IMR-90 (cell line): ENCODE measurements at regions not wholly inside any gene's neighbourhood (a gene's known extent, or its start where the extent isn't known, plus 50 kb on each side); places are given as distances from the start of the nearest gene placed in this dataset.

Experiments used
- ATAC-seq: fragments of 200-7000 bp; cut with Tn5 transposase; 2 replicates; pipeline ENCODE4 v1.9.1; 2020; ENCODE audit warnings: low read depth, mild to moderate bottlenecking, moderate library complexity
- BruUV-seq: library from RNA; stranded (reverse); fragments of 400-500 nt; replicated peaks from 2 replicates; lab custom pipeline; 2021; lab: Mats Ljungman, UMichigan
- CTCF ChIA-PET: fragments of 300-600 bp; formaldehyde crosslinking; extraction: SDS; loops from one replicate; lab custom pipeline; 2021; ENCODE audit warnings: antibody characterized with exemption; lab: Yijun Ruan, JAX
- POLR2A ChIA-PET: fragments of 300-600 bp; sonication (Branson Sonifier 250); formaldehyde crosslinking; loops from one replicate; lab custom pipeline; 2022; ENCODE audit warnings: antibody characterized with exemption; ENCODE audit not compliant: unreplicated experiment; lab: Charles Lee
- DNase-seq: peaks from one replicate; pipeline ENCODE4 v3.0.0; 2013
- H2AFZ ChIP-seq: replicated peaks from 2 replicates; pipeline ENCODE3; 2013; ENCODE audit warnings: low read length, mild to moderate bottlenecking; ENCODE audit not compliant: poor library complexity
- H2AK5ac ChIP-seq: 2 replicates; pipeline ENCODE4 v1.6.1; 2013; ENCODE audit warnings: low read depth, low read length, inconsistent platforms
- H2AK9ac ChIP-seq: replicated peaks from 2 replicates; pipeline ENCODE3; 2013; ENCODE audit warnings: mild to moderate bottlenecking, low read depth, low read length, moderate library complexity; ENCODE audit not compliant: poor library complexity
- H2BK120ac ChIP-seq: 2 replicates; pipeline ENCODE4 v1.6.1; 2013; ENCODE audit warnings: low read depth, low read length, inconsistent platforms
- H2BK15ac ChIP-seq: 3 replicates; pipeline ENCODE4 v1.6.1; 2013; ENCODE audit warnings: low read depth, low read length, inconsistent platforms
- H2BK20ac ChIP-seq: 2 replicates; pipeline ENCODE4 v1.6.1; 2013; ENCODE audit warnings: low read depth, mild to moderate bottlenecking, inconsistent platforms, low read length, moderate library complexity
- H2BK5ac ChIP-seq: 2 replicates; pipeline ENCODE4 v1.6.1; 2013; ENCODE audit warnings: mild to moderate bottlenecking, low read depth, low read length, inconsistent platforms; ENCODE audit not compliant: poor library complexity, severe bottlenecking
- H3K14ac ChIP-seq: replicated peaks from 2 replicates; pipeline ENCODE4 v1.6.1; 2013; ENCODE audit warnings: low read depth, low read length, inconsistent platforms
- H3K18ac ChIP-seq: 2 replicates; pipeline ENCODE4 v1.6.1; 2013; ENCODE audit warnings: low read depth, low read length, control low read depth
- H3K23ac ChIP-seq: 2 replicates; pipeline ENCODE4 v1.6.1; 2013; ENCODE audit warnings: low read depth, low read length, inconsistent platforms
- H3K27ac ChIP-seq: 2 replicates; pipeline ENCODE4 v1.5.1; 2013; ENCODE audit warnings: mild to moderate bottlenecking, control low read depth, low read length; ENCODE audit not compliant: insufficient read depth
- H3K27me3 ChIP-seq: 2 replicates; pipeline ENCODE4 v1.6.1; 2013; ENCODE audit warnings: low read length; ENCODE audit not compliant: control insufficient read depth, insufficient read depth
- H3K36me3 ChIP-seq: 2 replicates; pipeline ENCODE4 v1.6.1; 2013; ENCODE audit warnings: low read length, mixed read lengths; ENCODE audit not compliant: control insufficient read depth, insufficient read depth
- H3K4ac ChIP-seq: 2 replicates; pipeline ENCODE4 v1.6.1; 2013; ENCODE audit warnings: low read depth, low read length, inconsistent platforms
- H3K4me1 ChIP-seq: 2 replicates; pipeline ENCODE4 v1.6.1; 2013; ENCODE audit warnings: low read length, mixed read lengths; ENCODE audit not compliant: control insufficient read depth, insufficient read depth
- H3K4me2 ChIP-seq: 2 replicates; pipeline ENCODE4 v1.6.1; 2013; ENCODE audit warnings: low read depth, mild to moderate bottlenecking, control low read depth, low read length, moderate library complexity
- H3K4me3 ChIP-seq: 2 replicates; pipeline ENCODE4 v1.5.1; 2013; ENCODE audit warnings: low read depth, mild to moderate bottlenecking, control low read depth, low read length, moderate library complexity; ENCODE audit not compliant: insufficient read depth
- H3K56ac ChIP-seq: 2 replicates; pipeline ENCODE4 v1.6.1; 2013; ENCODE audit warnings: low read length, inconsistent platforms; ENCODE audit not compliant: insufficient read depth; ENCODE audit errors: extremely low read depth
- H3K79me1 ChIP-seq, 2 experiments: 2 replicates each; pipeline ENCODE4 v1.6.1; 2013; ENCODE audit warnings: low read length in 2 of 2, inconsistent platforms in 1 of 2, low read depth in 1 of 2
- H3K9ac ChIP-seq: 2 replicates; pipeline ENCODE4 v1.6.1; 2013; ENCODE audit warnings: low read depth, low read length, control low read depth
- H3K9me1 ChIP-seq: 2 replicates; pipeline ENCODE4 v1.6.1; 2013; ENCODE audit warnings: low read length, inconsistent platforms; ENCODE audit not compliant: insufficient read depth
- H3K9me3 ChIP-seq: 2 replicates; pipeline ENCODE4 v1.6.1; 2013; ENCODE audit warnings: low read length; ENCODE audit not compliant: control insufficient read depth, insufficient read depth
- H4K20me1 ChIP-seq: 2 replicates; pipeline ENCODE4 v1.6.1; 2013; ENCODE audit warnings: low read length, inconsistent platforms; ENCODE audit not compliant: insufficient read depth
- H4K5ac ChIP-seq: 2 replicates; pipeline ENCODE4 v1.6.1; 2013; ENCODE audit warnings: mild to moderate bottlenecking, low read depth, low read length, control low read depth
- H4K8ac ChIP-seq, 2 experiments: 2 replicates each; pipeline ENCODE4 v1.6.1; 2013; ENCODE audit warnings: low read depth in 2 of 2, low read length in 2 of 2, control low read depth in 1 of 2, inconsistent platforms in 1 of 2
- H4K91ac ChIP-seq: 2 replicates; pipeline ENCODE4 v1.6.1; 2013; ENCODE audit warnings: low read depth, low read length, inconsistent platforms; ENCODE audit not compliant: insufficient read depth
- BHLHE40 ChIP-seq: fragments of 150-350 bp; IDR thresholded peaks from 2 replicates; pipeline ENCODE4 v1.6.1; 2016; ENCODE audit warnings: mild to moderate bottlenecking, low read depth, low read length
- CEBPB ChIP-seq: IDR thresholded peaks from 2 replicates; pipeline ENCODE4 v1.6.1; 2012; ENCODE audit warnings: low read depth, low read length, improper control_type of control experiment
- CHD1 ChIP-seq: IDR thresholded peaks from 2 replicates; pipeline ENCODE4 v1.6.1; 2012; ENCODE audit warnings: low read depth, low read length, improper control_type of control experiment
- ELK1 ChIP-seq: fragments of 150-350 bp; IDR thresholded peaks from 2 replicates; pipeline ENCODE4 v1.6.1; 2016; ENCODE audit warnings: low read depth, mild to moderate bottlenecking, low read length, moderate library complexity, borderline replicate concordance
- FOS ChIP-seq: fragments of 150-350 bp; IDR thresholded peaks from 2 replicates; pipeline ENCODE4 v1.6.1; 2016; ENCODE audit warnings: low read depth, low read length
- MAFK ChIP-seq: IDR thresholded peaks from 2 replicates; pipeline ENCODE4 v1.6.1; 2012; ENCODE audit warnings: low read depth, low read length, improper control_type of control experiment
- MAZ ChIP-seq: IDR thresholded peaks from 2 replicates; pipeline ENCODE4 v1.6.1; 2012; ENCODE audit warnings: low read depth, mild to moderate bottlenecking, low read length, improper control_type of control experiment, moderate library complexity, borderline replicate concordance
- MXI1 ChIP-seq: IDR thresholded peaks from 2 replicates; pipeline ENCODE4 v1.6.1; 2012; ENCODE audit warnings: low read depth, mild to moderate bottlenecking, low read length, moderate library complexity, borderline replicate concordance
- NFE2L2 ChIP-seq: fragments of 150-350 bp; IDR thresholded peaks from 2 replicates; pipeline ENCODE4 v1.6.1; 2016; ENCODE audit warnings: low read depth, mild to moderate bottlenecking, low read length
- POLR2A ChIP-seq: IDR thresholded peaks from 2 replicates; pipeline ENCODE4 v1.6.1; 2012; ENCODE audit warnings: mild to moderate bottlenecking, low read depth, low read length
- RAD21 ChIP-seq: IDR thresholded peaks from 2 replicates; pipeline ENCODE4 v1.6.1; 2012; ENCODE audit warnings: low read length, improper control_type of control experiment
- RCOR1 ChIP-seq: IDR thresholded peaks from 2 replicates; pipeline ENCODE4 v1.6.1; 2012; ENCODE audit warnings: mild to moderate bottlenecking, low read length, improper control_type of control experiment; ENCODE audit not compliant: insufficient replicate concordance
- RFX5 ChIP-seq: IDR thresholded peaks from 2 replicates; pipeline ENCODE4 v1.8.0; 2012; ENCODE audit warnings: low read depth, mild to moderate bottlenecking, low read length, moderate library complexity
- SMC3 ChIP-seq: fragments of 150-350 bp; IDR thresholded peaks from 2 replicates; pipeline ENCODE4 v1.6.1; 2016; ENCODE audit warnings: low read depth, mild to moderate bottlenecking, antibody characterized with exemption, low read length, moderate library complexity
- WGBS, 2 experiments: methylation state at CpG; one replicate each; pipeline versions ENCODE4 v1.1.5 to v1.1.7; 2013; ENCODE audit warnings: missing lambda C conversion rate in 2 of 2; ENCODE audit not compliant: insufficient read length in 1 of 2; ENCODE audit errors: extremely low coverage in 2 of 2; 5-methylcytosine and 5-hydroxymethylcytosine counted together
- dilution Hi-C: fragments of 300-500 bp; cut with HindIII; formaldehyde crosslinking; loops from one replicate; pipeline ENCODE4 v1.14.3; 2018; ENCODE audit warnings: low sequenced_read_pairs; ENCODE audit not compliant: unreplicated experiment
- in situ Hi-C: fragments of 300-500 bp; cut with MboI; formaldehyde crosslinking; loops from 3 replicates; pipeline ENCODE4 v1.14.3; 2019; ENCODE audit warnings: low sequenced_read_pairs, inconsistent platforms, mixed read lengths
- intact Hi-C: fragments of 100-400 bp; cut with micrococcal nuclease; formaldehyde crosslinking; loops from 2 replicates; pipeline ENCODE4 v1.10.0; 2022
- TF ChIP-seq, protein P1 (sequence below): conservative IDR thresholded peaks from 2 replicates; pipeline ENCODE4 v1.5.1; 2012; ENCODE audit warnings: mild to moderate bottlenecking, low read depth, low read length, improper control_type of control experiment
- TF ChIP-seq, protein P2 (sequence below): fragments of 150-350 bp; IDR thresholded peaks from 2 replicates; pipeline ENCODE4 v1.6.1; 2017; ENCODE audit warnings: mild to moderate bottlenecking, antibody characterized with exemption, low read length, low read depth

GRCh38 chr20:55626716-55627115 is 378.6 kb downstream of the CBLN4 start:
- Histone ChIP-seq H3K27me3 (no peaks in the 10 kb centered on the region), H2BK5ac (no peak overlapping the region), H3K14ac (no peak overlapping the region), H3K27ac (no peak overlapping the region), H4K91ac (no peak overlapping the region), H4K5ac (no peak overlapping the region), H3K4me2 (no peak overlapping the region), H3K4me1 (no peaks in the 10 kb centered on the region), H2BK20ac (no peak overlapping the region), H3K18ac (no peak overlapping the region), H4K20me1 (no peaks in the 10 kb centered on the region), H3K56ac (no peak overlapping the region), H2AFZ (no peak overlapping the region), H2BK120ac (no peak overlapping the region), H3K9me3 (peaks cover 6% of the 10 kb centered on the region), H2AK9ac (no peak overlapping the region), H3K4ac (no peak overlapping the region), H3K36me3 (no peaks in the 10 kb centered on the region), H4K8ac (no peak overlapping the region), H3K4me3 (no peak overlapping the region), H3K9ac (no peak overlapping the region), H3K23ac (no peak overlapping the region), H2AK5ac (no peak overlapping the region), H3K79me1 (no peaks in the 10 kb centered on the region), H2BK15ac (no peak overlapping the region), H3K9me1 (no peaks in the 10 kb centered on the region)
- intact Hi-C loops (no loop called here), dilution Hi-C loops (no loop called here), in situ Hi-C loops (no loop called here)
- DNase-seq (no peak), ATAC-seq (no peak)
- WGBS, 2 experiments: no CpG with 5 or more reads among the region's 4 CpGs
- BruUV-seq: no TSS peak
- CTCF ChIA-PET: no interaction called here
- TF ChIP-seq RCOR1 (no peak), POLR2A (no peak), BHLHE40 (no peak), CEBPB (no peak), MAFK (no peak), MXI1 (no peak), RFX5 (no peak), MAZ (no peak), ELK1 (no peak), SMC3 (no peak), RAD21 (no peak), NFE2L2 (no peak), FOS (no peak), CHD1 (no peak)
- TF ChIP-seq, protein P1, sequence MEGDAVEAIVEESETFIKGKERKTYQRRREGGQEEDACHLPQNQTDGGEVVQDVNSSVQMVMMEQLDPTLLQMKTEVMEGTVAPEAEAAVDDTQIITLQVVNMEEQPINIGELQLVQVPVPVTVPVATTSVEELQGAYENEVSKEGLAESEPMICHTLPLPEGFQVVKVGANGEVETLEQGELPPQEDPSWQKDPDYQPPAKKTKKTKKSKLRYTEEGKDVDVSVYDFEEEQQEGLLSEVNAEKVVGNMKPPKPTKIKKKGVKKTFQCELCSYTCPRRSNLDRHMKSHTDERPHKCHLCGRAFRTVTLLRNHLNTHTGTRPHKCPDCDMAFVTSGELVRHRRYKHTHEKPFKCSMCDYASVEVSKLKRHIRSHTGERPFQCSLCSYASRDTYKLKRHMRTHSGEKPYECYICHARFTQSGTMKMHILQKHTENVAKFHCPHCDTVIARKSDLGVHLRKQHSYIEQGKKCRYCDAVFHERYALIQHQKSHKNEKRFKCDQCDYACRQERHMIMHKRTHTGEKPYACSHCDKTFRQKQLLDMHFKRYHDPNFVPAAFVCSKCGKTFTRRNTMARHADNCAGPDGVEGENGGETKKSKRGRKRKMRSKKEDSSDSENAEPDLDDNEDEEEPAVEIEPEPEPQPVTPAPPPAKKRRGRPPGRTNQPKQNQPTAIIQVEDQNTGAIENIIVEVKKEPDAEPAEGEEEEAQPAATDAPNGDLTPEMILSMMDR: no peak
- TF ChIP-seq, protein P2, sequence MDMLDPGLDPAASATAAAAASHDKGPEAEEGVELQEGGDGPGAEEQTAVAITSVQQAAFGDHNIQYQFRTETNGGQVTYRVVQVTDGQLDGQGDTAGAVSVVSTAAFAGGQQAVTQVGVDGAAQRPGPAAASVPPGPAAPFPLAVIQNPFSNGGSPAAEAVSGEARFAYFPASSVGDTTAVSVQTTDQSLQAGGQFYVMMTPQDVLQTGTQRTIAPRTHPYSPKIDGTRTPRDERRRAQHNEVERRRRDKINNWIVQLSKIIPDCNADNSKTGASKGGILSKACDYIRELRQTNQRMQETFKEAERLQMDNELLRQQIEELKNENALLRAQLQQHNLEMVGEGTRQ: no peak
- POLR2A ChIA-PET: no interaction called here
